CD14-positive monocyte (primary cell): ENCODE measurements at regions not wholly inside any gene's neighbourhood (a gene's known extent, or its start where the extent isn't known, plus 50 kb on each side); places are given as distances from the start of the nearest gene placed in this dataset.

Source experiments
- DNase-seq, 3 donors: peaks; one replicate each; pipeline ENCODE4 v3.0.0-alpha.2; 2011 to 2022
- H2AFZ ChIP-seq: 2 replicates; pipeline ENCODE4 v1.6.0; 2012; ENCODE audit warnings: mild to moderate bottlenecking, low read depth, low read length, inconsistent platforms; ENCODE audit not compliant: insufficient read depth, poor library complexity, severe bottlenecking
- H3K27ac ChIP-seq, 2 donors: 1 replicate in 1 of 2; 2 replicates in 1 of 2; pipeline ENCODE4 v1.5.1; 2012 to 2013; ENCODE audit warnings: low read length in 2 of 2, control low read depth in 1 of 2, inconsistent platforms in 1 of 2, low read depth in 1 of 2, mild to moderate bottlenecking in 1 of 2
- H3K27me3 ChIP-seq, 2 donors: one replicate each; pipeline versions ENCODE4 v1.6.0 to v1.6.1; 2011 to 2013; ENCODE audit warnings: low read length in 2 of 2; ENCODE audit not compliant: control insufficient read depth in 2 of 2, insufficient read depth in 2 of 2
- H3K36me3 ChIP-seq, 2 donors: replicated peaks in 1 of 2; 1 replicate in 1 of 2; 2 replicates in 1 of 2; pipeline versions ENCODE4 v1.5.1 to v1.6.1; 2012 to 2013; ENCODE audit warnings: low read length in 2 of 2, control low read depth in 1 of 2, inconsistent platforms in 1 of 2, mild to moderate bottlenecking in 1 of 2; ENCODE audit not compliant: insufficient read depth in 2 of 2, control insufficient read depth in 1 of 2
- H3K4me1 ChIP-seq, 2 donors: 1 replicate in 1 of 2; 2 replicates in 1 of 2; pipeline versions ENCODE4 v1.5.1 to v1.6.1; 2012 to 2013; ENCODE audit warnings: low read length in 2 of 2, control low read depth in 1 of 2, inconsistent platforms in 1 of 2, mild to moderate bottlenecking in 1 of 2, moderate library complexity in 1 of 2; ENCODE audit not compliant: insufficient read depth in 2 of 2, control insufficient read depth in 1 of 2
- H3K4me2 ChIP-seq: replicated peaks from 2 replicates; pipeline ENCODE3; 2012; ENCODE audit warnings: low read length, moderate library complexity, mild to moderate bottlenecking; ENCODE audit not compliant: poor library complexity, severe bottlenecking; ENCODE audit errors: extremely low read depth
- H3K4me3 ChIP-seq, 3 experiments: fragments of 200-600 bp in 1 of 3; sonication (generic) in 1 of 3; replicated peaks in 1 of 3; 1 replicate in 2 of 3; 2 replicates in 1 of 3; pipeline ENCODE4 v1.5.1; 2011 to 2013; ENCODE audit warnings: low read length in 3 of 3, mild to moderate bottlenecking in 3 of 3, control low read depth in 2 of 3, low read depth in 2 of 3, inconsistent platforms in 1 of 3, moderate library complexity in 1 of 3
- H3K79me2 ChIP-seq: 2 replicates; pipeline ENCODE4 v1.6.0; 2012; ENCODE audit warnings: mild to moderate bottlenecking, control low read depth, inconsistent platforms, low read length, moderate library complexity; ENCODE audit not compliant: insufficient read depth
- H3K9ac ChIP-seq: 2 replicates; pipeline ENCODE4 v1.6.0; 2017; ENCODE audit warnings: low read length, mild to moderate bottlenecking; ENCODE audit not compliant: insufficient read depth, poor library complexity, severe bottlenecking
- H3K9me3 ChIP-seq, 2 donors: replicated peaks in 1 of 2; 1 replicate in 1 of 2; 2 replicates in 1 of 2; pipeline versions ENCODE4 v1.5.1 to v1.6.1; 2012 to 2013; ENCODE audit warnings: low read length in 2 of 2, control low read depth in 1 of 2; ENCODE audit not compliant: control insufficient read depth in 1 of 2, insufficient read depth in 1 of 2
- H4K20me1 ChIP-seq: 2 replicates; pipeline ENCODE4 v1.6.0; 2012; ENCODE audit warnings: mild to moderate bottlenecking, low read length, control low read depth, moderate library complexity; ENCODE audit not compliant: insufficient read depth
- H3K27ac Mint-ChIP-seq, 7 donors: one replicate each; pipeline ENCODE4 v1.8.0; 2020; ENCODE audit warnings: mild to moderate bottlenecking in 7 of 7, mixed read lengths in 7 of 7, moderate library complexity in 6 of 7, inconsistent platforms in 2 of 7
- H3K27me3 Mint-ChIP-seq, 3 donors: one replicate each; pipeline ENCODE4 v1.8.0; 2021 to 2022; ENCODE audit warnings: low read depth in 3 of 3, mild to moderate bottlenecking in 3 of 3, mixed read lengths in 3 of 3, moderate library complexity in 3 of 3, inconsistent platforms in 1 of 3
- H3K36me3 Mint-ChIP-seq, 2 donors: one replicate each; pipeline ENCODE4 v1.8.0; 2020; ENCODE audit warnings: mixed read lengths in 2 of 2, inconsistent platforms in 1 of 2, mild to moderate bottlenecking in 1 of 2
- H3K4me1 Mint-ChIP-seq: one replicate; pipeline ENCODE4 v1.8.0; 2020; ENCODE audit warnings: mild to moderate bottlenecking, mixed read lengths
- H3K4me3 Mint-ChIP-seq, 2 donors: one replicate each; pipeline ENCODE4 v1.8.0; 2020; ENCODE audit warnings: mild to moderate bottlenecking in 2 of 2, mixed read lengths in 2 of 2, moderate library complexity in 1 of 2
- H3K9me3 Mint-ChIP-seq, 7 donors: one replicate each; pipeline ENCODE4 v1.8.0; 2020 to 2022; ENCODE audit warnings: mixed read lengths in 7 of 7, mild to moderate bottlenecking in 6 of 7, moderate library complexity in 6 of 7, inconsistent platforms in 2 of 7
- WGBS: methylation state at CpG from one replicate; pipeline ENCODE4 v1.1.5; 2013; ENCODE audit warnings: missing lambda C conversion rate; ENCODE audit not compliant: insufficient coverage; 5-methylcytosine and 5-hydroxymethylcytosine counted together
- intact Hi-C, 2 donors: fragments of 100-400 bp; cut with micrococcal nuclease; formaldehyde crosslinking; loops; one replicate each; pipeline versions ENCODE4 v1.15.0 to v1.15.1; 2023
- TF ChIP-seq, protein P1 (sequence below): fragments of 200-600 bp; IDR thresholded peaks from one replicate; pipeline ENCODE4 v1.8.0; 2022; ENCODE audit warnings: antibody characterized with exemption, mild to moderate bottlenecking

GRCh38 chr11:17138562-17138961, 61.1 kb upstream of the RPS13 start:
- no peaks in the 10 kb centered on the region for H3K9me3 ChIP-seq
- no peaks in the 10 kb centered on the region for H3K4me1 Mint-ChIP-seq
- H2AFZ ChIP-seq = no peak overlapping the region
- no peak overlapping the region for H3K4me3 Mint-ChIP-seq
- no peak overlapping the region for H3K9ac ChIP-seq
- DNase-seq = no peak
- H3K27ac ChIP-seq = no peak overlapping the region
- no peaks in the 10 kb centered on the region for H4K20me1 ChIP-seq
- peaks cover 66 to 80% of the 10 kb centered on the region in 2 donors for H3K36me3 Mint-ChIP-seq
- intact Hi-C loops = no loop called here
- no peaks in the 10 kb centered on the region for H3K79me2 ChIP-seq
- no peaks in the 10 kb centered on the region for H3K27me3 ChIP-seq
- no peak overlapping the region for H3K27ac Mint-ChIP-seq
- no peaks in the 10 kb centered on the region for H3K9me3 Mint-ChIP-seq
- peaks cover 0 to 2% (median 0%) of the 10 kb centered on the region in 3 donors for H3K27me3 Mint-ChIP-seq
- TF ChIP-seq, protein P1, sequence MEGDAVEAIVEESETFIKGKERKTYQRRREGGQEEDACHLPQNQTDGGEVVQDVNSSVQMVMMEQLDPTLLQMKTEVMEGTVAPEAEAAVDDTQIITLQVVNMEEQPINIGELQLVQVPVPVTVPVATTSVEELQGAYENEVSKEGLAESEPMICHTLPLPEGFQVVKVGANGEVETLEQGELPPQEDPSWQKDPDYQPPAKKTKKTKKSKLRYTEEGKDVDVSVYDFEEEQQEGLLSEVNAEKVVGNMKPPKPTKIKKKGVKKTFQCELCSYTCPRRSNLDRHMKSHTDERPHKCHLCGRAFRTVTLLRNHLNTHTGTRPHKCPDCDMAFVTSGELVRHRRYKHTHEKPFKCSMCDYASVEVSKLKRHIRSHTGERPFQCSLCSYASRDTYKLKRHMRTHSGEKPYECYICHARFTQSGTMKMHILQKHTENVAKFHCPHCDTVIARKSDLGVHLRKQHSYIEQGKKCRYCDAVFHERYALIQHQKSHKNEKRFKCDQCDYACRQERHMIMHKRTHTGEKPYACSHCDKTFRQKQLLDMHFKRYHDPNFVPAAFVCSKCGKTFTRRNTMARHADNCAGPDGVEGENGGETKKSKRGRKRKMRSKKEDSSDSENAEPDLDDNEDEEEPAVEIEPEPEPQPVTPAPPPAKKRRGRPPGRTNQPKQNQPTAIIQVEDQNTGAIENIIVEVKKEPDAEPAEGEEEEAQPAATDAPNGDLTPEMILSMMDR = no peak
- WGBS = 100% methylated on average over 1 of the region's 4 CpGs
- no peak overlapping the region for H3K4me3 ChIP-seq
- peaks cover 53 to 77% of the 10 kb centered on the region in 2 donors for H3K36me3 ChIP-seq
- no peak overlapping the region for H3K4me2 ChIP-seq
- no peaks in the 10 kb centered on the region for H3K4me1 ChIP-seq

DNA sequence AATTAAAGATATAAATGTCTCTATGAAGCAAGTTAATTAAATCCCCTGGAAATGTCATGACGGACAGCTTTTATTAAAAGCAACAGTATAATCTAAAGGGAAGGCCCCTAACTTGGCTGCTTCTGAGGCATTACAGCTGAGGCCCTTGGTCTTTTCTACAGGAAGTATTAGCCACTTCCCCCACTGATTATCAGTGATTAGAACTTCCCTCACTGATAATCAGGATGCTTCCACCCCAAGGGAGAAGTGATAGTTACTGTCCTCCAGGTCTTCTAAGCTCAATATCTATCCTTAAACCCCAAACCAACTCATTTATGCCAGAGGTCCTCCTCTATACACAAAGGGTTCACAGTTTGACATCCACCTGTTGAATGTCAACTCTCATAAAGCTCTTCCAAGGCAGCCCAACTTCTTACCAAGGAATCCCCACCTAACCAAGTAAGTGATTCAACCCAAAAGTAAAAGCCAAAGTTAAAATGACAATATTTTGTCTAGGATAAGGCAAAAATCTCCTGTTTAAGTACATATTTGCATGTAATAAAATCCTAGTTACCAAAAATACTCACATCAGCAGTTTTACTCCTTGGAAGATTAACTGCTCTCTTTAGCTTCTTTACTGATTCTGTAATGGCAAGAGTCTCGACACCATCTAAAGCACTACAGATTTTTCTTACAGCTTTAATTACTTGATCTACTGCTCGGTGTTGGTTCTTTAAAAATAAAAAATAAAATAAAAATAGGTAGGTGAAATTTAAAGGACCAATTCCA, 58.6 kb upstream of the RPS13 start:
- intact Hi-C loops = no loop called here
- TF ChIP-seq, protein P1 = no peak
- Histone ChIP-seq H4K20me1 (no peaks in the 10 kb centered on the region), H3K27ac (no peak overlapping the region), H3K27me3 (no peaks in the 10 kb centered on the region), H3K9me3 (no peaks in the 10 kb centered on the region), H3K4me3 (no peak overlapping the region), H3K36me3 (peaks cover 45 to 77% of the 10 kb centered on the region in 2 donors), H3K9ac (no peak overlapping the region), H2AFZ (no peak overlapping the region), H3K4me1 (no peaks in the 10 kb centered on the region), H3K4me2 (no peak overlapping the region), H3K79me2 (no peaks in the 10 kb centered on the region)
- Mint-ChIP-seq H3K4me3 (no peak overlapping the region), H3K27ac (peak overlapping the region in 1 of 7 donors; percentile 7), H3K4me1 (no peaks in the 10 kb centered on the region), H3K36me3 (peaks cover 56 to 69% of the 10 kb centered on the region in 2 donors), H3K27me3 (peaks cover 0 to 2% (median 0%) of the 10 kb centered on the region in 3 donors), H3K9me3 (no peaks in the 10 kb centered on the region)
- WGBS = no CpG with 5 or more reads among the region's 3 CpGs
- DNase-seq = no peak
